NCI-H2227 treated with DMSO at 0.1 percent for 48 hours (cell line): ENCODE measurements at regions not wholly inside any gene's neighbourhood (a gene's known extent, or its start where the extent isn't known, plus 50 kb on each side); places are given as distances from the start of the nearest gene placed in this dataset.
"Not testable (repeated sequence)": the region's sequence is repeated elsewhere in the genome, so short reads cannot be mapped to it uniquely, and the experiment has no call there.

ENCODE experiments used
- DNase-seq: peaks from one replicate; lab custom pipeline; 2025; lab: John Stamatoyannopoulos, UW

GRCh38 chr3:25151281-25151902 is 276.7 kb upstream of the RARB start:
- no peak for DNase-seq

DNA sequence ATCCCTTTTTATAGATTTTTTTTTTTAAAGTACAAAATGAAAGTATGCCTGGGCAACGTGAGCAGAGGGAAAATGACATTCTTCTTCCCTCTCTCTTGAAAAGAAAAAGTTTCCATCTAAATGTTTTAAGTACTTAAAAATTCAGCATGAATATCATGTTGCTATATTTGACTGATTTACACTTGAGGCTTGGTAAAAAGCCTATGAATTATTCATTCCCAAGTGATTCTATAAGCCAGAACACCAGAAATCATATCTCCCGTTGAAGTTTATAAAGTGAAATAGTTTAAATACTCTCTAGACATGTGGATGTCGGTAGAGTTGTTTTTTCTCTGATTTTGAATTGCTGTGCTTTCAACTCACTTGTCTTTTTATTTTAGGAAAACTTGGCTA is 276.2 kb upstream of the RARB start:
- no peak for DNase-seq

DNA sequence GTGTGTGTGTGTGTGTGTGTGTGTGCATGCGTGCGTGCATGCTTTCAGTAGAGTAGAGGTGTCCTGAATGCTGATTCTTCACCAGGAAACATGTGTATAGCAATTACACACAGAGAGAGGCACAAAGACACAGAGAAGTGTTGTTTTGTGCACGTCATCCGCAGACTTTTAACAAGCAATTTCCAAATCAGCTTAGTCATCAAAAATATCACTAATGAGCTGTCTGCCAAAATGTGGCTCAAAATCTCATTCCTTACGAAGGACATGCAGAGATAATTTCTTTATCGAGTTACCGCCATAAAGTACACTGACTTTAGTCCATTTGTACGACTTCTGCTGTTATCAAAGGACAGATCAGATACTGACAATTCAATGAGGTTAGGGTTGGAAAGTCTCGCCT is 274.9 kb upstream of the RARB start:
- DNase-seq, result no peak

GRCh38 chr3:25153561-25153960 is 274.5 kb upstream of the RARB start:
- DNase-seq, result no peak

- DNase-seq, result no peak
Measured at GRCh38 chr3:25155652-25156471, 272.2 kb upstream of the RARB start.

DNA sequence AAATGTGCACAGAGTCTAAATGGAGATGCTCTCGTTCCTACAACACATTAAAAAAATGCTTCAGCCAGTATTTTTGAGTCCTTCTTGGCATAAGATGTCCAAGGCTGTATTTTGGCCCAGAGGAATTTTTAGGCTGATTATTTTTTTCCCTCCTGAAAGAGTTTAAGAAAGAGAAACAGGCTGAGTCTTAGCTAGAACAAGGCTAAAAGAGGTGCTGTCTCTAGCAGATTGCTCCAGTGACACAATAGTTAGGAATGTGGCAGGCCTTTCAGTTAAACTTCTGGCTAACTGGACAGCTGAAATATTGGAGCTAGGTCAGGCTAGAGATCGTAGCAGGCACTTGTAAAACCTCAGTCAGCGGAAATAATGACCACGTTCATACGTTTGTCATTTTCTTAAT is 271.4 kb upstream of the RARB start:
- DNase-seq, result no peak

DNA sequence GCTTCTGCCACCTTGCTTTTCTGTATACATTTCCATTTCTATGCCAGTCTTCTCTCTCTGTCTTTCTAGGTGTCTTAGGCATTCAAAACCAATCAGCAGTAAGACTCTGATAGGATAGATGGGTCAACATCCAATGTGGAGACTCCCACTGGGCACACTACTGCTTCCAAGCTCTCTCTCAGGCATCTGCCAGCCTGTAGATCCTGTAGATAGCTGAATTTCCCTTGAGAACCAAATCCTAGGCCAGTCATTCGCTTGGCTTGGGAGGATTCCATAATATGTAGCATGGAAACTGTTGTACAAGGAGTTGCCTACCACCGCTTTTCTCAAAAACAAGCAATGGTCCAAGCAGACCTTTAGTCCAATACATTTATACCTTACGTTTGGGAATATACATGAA is 262.8 kb upstream of the RARB start:
- DNase-seq, result no peak

- no peak for DNase-seq
Measured at GRCh38 chr3:25166016-25166415, 262.0 kb upstream of the RARB start.

GRCh38 chr3:25169151-25169550 is 258.9 kb upstream of the RARB start:
- no peak for DNase-seq

- DNase-seq, result no peak
Measured at GRCh38 chr3:25170021-25170420, 258.0 kb upstream of the RARB start.

- no peak for DNase-seq
Measured at GRCh38 chr3:25171118-25171807, 256.8 kb upstream of the RARB start.

DNA sequence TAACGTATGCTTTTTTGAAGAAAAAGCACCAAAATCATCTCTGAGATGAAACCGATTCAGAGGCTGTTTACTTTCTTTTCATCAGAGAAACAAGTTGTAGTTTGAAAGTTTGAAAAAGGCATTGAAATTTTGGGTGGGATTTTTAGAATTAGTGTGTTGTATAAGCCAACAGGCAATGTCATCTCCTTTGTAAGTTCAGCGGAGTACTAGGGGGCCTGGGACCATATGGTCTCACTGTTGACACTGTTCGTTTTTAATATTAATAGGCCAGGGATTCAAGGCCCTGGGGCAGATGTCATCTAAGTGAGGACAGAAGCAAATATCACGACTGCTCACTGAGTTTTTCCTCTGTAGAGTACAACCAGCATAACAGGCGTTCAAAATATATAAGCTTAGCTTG is 256.2 kb upstream of the RARB start:
- DNase-seq, result no peak

DNA sequence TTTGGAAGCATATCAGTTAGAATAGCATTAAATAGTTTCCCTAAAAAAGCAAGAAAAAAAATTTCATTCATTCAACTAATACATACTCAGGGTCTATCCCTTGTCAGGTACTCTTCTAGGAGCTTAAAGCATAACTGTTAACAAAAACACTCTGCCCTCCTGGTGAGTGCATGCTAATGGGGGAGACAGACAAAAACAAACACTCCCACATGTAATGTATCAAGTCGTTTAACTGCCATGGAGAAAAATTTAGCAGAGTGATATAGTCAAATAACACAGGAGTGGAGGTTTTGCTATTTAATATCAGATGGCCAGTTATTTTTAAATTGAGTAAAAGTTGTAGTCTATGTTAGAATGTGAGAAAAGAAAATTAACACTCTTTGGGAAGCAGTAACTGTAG is 254.5 kb upstream of the RARB start:
- DNase-seq, result no peak

- DNase-seq, result no peak
Measured at GRCh38 chr3:25174251-25174650, 253.8 kb upstream of the RARB start.

DNA sequence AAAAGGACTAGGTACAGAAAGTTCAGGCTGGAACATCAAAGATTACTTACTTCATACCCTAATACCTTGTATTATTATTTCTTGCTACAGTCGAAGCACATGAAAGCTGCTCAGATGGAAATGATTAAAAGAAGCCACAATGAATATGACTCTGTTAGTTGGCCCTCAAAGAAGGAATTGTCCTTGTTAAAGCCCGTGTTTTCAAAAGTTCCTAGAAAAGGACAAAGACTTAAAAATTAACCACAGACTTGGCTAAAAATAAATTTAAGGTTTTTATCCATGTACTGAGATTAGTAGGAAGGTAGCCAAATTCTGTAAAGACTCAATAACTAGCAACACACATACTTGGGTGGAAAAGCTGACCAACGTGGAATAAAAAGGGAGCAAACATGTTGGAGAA is 251.0 kb upstream of the RARB start:
- no peak for DNase-seq

DNA sequence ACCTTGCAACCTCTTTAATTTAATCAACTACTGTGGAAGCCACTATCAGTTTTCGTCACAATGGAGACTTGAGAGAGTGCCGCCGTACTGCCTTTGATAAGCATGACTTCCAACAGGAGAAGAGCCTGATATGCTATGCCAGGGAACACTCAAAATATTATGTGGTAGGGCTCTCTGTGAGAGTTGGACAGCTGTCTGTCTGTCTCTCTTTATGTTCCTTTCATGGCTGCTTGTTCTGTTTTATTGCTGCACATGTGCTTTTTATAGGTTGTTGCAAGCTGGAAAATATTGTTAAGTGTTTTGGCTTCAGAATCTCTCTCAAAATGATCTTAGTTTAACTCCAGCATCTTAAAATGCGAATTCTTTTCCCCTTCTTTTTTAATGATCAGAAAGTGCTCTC is 249.4 kb upstream of the RARB start:
- no peak for DNase-seq

- no peak for DNase-seq
Measured at GRCh38 chr3:25181096-25181495, 247.0 kb upstream of the RARB start.

DNA sequence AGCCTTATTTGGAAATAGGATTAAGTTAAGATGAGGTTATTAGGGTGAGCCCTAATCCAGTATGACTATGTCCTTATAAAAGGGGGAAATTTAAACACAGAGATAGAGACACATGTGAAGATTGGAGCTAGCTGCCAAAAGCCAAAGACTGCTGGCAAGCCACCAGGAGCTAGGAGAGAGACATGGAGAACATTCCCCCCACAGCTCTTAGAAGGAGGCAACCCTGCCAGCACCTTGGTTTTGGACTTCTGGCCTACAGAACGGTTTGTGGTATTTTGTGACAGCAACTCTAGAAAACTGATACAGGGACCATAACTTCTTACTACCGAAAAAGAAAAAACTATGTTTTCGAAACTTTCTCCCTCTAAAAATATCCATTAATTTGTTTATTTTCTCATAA is 245.3 kb upstream of the RARB start:
- no peak for DNase-seq

DNA sequence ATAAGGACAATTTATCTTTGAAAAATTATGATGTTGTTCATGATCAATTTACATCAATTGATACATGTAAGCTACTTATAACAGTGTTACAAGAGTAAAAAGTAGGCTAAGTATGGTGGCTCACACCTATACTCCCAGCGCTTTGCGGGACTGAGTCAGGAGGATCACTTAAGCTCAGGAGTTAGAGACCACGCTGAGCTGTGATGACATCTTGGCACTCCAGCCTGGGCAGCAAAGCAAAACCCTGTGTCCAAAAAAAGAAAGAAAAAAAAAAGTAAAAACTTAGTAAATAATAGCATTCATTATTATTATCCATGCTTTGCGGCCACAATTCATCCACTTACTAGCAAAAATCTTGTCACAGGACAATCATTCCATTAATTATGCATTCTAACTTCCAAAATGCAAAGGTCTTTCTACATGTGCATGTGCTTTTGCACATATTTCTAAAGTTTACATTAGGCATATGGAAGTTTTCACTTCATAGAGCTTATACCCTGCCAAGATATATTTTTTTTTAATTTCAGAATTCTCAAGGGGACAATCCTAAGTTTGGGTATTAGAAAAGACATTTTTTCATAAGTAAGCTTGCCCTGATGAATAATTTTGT is 243.3 kb upstream of the RARB start:
- DNase-seq, result no peak

DNA sequence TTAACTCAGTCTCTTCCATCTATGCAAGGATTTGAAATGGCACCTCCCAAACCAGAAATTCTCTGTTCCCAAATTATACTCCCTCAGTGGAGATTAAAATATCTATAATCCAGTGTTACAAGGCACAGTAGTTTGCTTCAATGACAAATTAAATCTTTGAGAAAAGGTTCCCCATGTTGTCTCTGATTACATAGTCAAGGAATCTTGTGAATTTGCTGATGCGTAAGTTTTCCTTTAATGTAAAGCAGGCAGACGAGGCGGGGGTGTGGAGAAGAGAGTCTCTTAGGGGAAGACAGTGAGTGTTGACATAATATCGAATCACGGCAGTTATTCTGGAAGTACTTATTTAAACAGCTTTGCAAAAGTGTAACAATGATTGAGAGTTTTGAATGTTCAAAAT is 236.4 kb upstream of the RARB start:
- DNase-seq, result no peak

DNA sequence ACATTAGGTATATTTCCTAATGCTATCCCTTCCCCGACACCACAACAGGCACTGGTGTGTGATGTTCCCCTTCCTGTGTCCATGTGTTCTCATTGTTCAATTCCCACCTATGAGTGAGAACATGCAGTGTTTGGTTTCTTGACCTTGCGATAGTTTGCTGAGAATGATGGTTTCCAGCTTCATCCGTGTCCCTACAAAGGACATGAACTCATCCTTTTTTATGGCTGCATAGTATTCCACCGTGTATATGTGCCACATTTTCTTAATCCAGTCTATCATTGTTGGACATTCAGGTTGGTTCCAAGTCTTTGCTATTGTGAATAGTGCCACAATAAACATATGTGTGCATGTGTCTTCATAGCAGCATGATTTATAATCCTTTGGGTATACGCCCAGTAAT is 228.5 kb upstream of the RARB start:
- DNase-seq, result not testable (repeated sequence)

- DNase-seq, result no peak
Measured at GRCh38 chr3:25212736-25213135, 215.3 kb upstream of the RARB start.

DNA sequence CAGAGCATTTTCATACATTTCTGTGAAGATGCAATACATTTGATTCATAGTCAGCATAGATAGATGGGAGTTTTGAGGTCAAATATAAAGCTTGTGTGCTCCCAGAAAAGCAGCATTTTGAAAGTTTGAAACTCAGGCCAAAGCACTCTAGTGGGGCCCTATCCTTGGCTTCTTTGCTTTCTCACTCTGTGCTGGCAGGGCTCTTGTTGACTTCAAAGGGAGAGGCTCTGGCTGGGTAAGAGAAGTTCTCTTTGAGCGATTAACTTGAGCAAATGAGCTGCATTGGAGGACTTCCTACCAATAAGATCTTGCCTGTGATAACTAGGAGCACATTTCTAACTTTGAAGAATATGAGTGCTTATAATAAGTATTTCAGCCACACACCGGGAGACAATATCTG is 214.0 kb upstream of the RARB start:
- DNase-seq, result no peak
